ENCODE measurements at regions not wholly inside any gene's neighbourhood (a gene's known extent, or its start where the extent isn't known, plus 50 kb on each side); places are given as distances from the start of the nearest gene placed in this dataset.

GRCh38 chrX:26958261-26958660 is 504.9 kb downstream of the PPP4R3C start:
- TF ChIP-seq CTCF (IDR thresholded peaks at IDR 0.05), result no peak

- no peak for TF ChIP-seq CTCF (IDR thresholded peaks at IDR 0.05)
Observed at GRCh38 chrX:26954029-26954428, 509.1 kb downstream of the PPP4R3C start.

DNA sequence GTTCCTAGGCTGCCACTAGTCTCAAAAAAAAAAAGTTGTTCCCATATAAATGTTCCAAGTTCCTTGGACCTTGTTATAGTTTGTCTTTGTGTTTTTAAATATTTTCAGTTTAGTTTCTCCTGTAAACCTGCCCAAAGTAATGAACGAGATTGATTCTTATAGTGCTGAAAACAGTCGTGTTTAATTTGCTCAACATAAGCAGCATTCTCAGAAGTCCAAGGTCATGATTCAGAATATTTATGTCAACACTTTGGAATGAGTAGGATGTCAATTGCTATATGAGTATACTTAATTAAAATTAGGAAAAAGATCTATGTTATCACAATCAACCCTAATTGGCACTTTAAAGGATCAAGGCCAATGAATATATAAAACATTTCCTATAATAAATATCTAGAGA is 510.9 kb downstream of the PPP4R3C start:
- TF ChIP-seq CTCF (IDR thresholded peaks at IDR 0.05), result no peak

DNA sequence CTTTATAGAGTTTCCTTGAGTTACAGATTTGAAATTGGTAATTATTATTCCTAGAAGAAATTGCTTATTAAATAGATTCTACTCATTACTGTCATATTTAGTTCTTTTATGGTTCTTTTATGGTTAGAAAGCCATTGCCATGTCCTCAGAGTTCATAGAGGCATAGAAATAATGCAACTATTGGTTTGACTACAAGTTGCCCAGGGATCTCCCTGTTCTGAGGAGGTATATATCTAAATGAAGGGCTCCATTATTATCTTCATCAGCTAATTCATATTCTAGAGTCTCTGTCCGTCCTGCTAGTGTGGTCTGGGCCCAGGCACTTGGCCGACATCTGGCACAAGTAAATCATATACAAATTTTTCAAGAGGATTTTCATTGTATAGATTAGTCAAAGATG is 535.7 kb downstream of the PPP4R3C start:
- TF ChIP-seq CTCF (IDR thresholded peaks at IDR 0.05), result no peak

DNA sequence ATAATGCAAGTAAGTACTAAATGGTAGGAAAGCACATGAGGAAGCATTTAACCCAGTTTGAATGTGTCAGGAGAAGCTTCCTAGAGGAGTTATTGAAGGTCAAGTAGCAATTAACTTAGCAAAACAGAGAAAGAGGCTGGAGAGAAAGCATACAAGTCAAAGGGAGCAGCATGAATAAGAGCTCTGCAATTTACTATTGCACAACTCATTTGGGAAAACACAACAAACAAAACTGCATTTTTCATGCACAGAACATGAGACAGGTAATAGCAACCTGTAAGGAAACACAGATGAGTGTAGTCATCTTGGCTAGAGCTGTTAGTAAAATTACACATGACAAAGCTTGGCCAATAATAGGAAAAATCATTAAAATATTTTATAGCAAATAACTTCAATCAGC is 538.1 kb downstream of the PPP4R3C start:
- TF ChIP-seq CTCF (IDR thresholded peaks at IDR 0.05), result no peak

GRCh38 chrX:26922278-26922677 is 540.9 kb downstream of the PPP4R3C start:
- no peak for TF ChIP-seq CTCF (IDR thresholded peaks at IDR 0.05)

GRCh38 chrX:26918631-26919030 is 544.5 kb downstream of the PPP4R3C start:
- TF ChIP-seq CTCF (IDR thresholded peaks at IDR 0.05), result peak; percentile 52; the same call in 1 of the 2 replicates

- no peak for TF ChIP-seq CTCF (IDR thresholded peaks at IDR 0.05)
Observed at GRCh38 chrX:26916991-26917390, 546.1 kb downstream of the PPP4R3C start.
